ENCODE measurements at regions not wholly inside any gene's neighbourhood (a gene's known extent, or its start where the extent isn't known, plus 50 kb on each side); places are given as distances from the start of the nearest gene placed in this dataset.

- no peak for TF ChIP-seq FOXJ3 (CRISPR knock-in tag; IDR thresholded peaks at IDR 0.05; ENCODE audit: borderline replicate concordance)
- no peak for TF ChIP-seq KAT7 (CRISPR knock-in tag; IDR thresholded peaks at IDR 0.05; ENCODE audit: borderline replicate concordance)
- no peak overlapping the region for H3K4me3 Mint-ChIP-seq
- H3K27me3 Mint-ChIP-seq (ENCODE audit: low read depth): no peaks in the 10 kb centered on the region
- H3K4me1 Mint-ChIP-seq: no peaks in the 10 kb centered on the region
- POLR2A ChIA-PET: interaction anchor here (0.7 kb wide), 3 partner anchors 42 to 258 kb away, joined by 3 read pairs; no protein-coding TSS in a partner anchor
- no peak for DNase-seq (ENCODE audit: low spot score)
- CTCF ChIA-PET: interaction anchor here (0.7 to 1.8 kb wide), 11 partner anchors 50 to 285 kb away, joined by 3 to 18 read pairs (median 3); no protein-coding TSS in a partner anchor
- peaks cover 10% of the 10 kb centered on the region; the same call in 1 of the 2 replicates for H3K9me3 Mint-ChIP-seq
- H3K36me3 Mint-ChIP-seq: no peaks in the 10 kb centered on the region
- ATAC-seq: no peak
- H3K27ac Mint-ChIP-seq: no peak overlapping the region
Observed at GRCh38 chr3:147119989-147120388, 286.4 kb downstream of the ZIC4 start.

DNA sequence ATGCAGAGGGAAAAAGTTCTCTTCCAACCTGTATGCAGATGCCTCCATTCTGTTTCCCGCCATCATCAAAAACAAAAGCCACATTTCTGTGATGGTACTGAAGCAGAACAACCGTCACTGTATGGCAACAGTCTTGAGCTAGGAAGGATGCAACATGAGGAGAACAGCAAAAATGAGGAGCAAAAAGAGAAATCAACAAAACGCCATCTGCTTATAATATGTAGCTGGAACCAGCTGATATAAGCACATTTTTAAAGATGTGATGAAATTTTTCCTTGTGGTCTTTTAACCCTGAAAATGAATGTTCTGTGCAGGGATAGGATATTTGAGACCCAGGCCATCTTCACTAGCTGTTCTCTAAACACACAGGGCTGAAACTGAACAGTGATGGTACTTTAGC, 287.0 kb downstream of the ZIC4 start:
- CTCF ChIA-PET: interaction anchor here (1.8 kb wide), 1 partner anchor 238 kb away, joined by 4 read pairs; no protein-coding TSS in a partner anchor
- H3K27me3 Mint-ChIP-seq (ENCODE audit: low read depth): no peaks in the 10 kb centered on the region

More for the DNA sequence above, 287.0 kb downstream of the ZIC4 start:
- Mint-ChIP-seq H3K4me1 (no peaks in the 10 kb centered on the region), H3K4me3 (no peak overlapping the region), H3K27ac (no peak overlapping the region), H3K9me3 (peaks cover 10% of the 10 kb centered on the region; the same call in 1 of the 2 replicates), H3K36me3 (no peaks in the 10 kb centered on the region)
- DNase-seq (ENCODE audit: low spot score): no peak
- no peak for ATAC-seq
- POLR2A ChIA-PET: no interaction called here
- TF ChIP-seq ZNF532 (CRISPR knock-in tag; IDR thresholded peaks at IDR 0.05; ENCODE audit: borderline replicate concordance) (no peak), CREB1 (CRISPR knock-in tag; IDR thresholded peaks at IDR 0.05) (no peak), EMX1 (CRISPR knock-in tag; IDR thresholded peaks at IDR 0.05) (no peak), ATF1 (CRISPR knock-in tag; IDR thresholded peaks at IDR 0.05) (no peak), ZNF425 (CRISPR knock-in tag; conservative IDR thresholded peaks at IDR 0.05) (no peak), ZNF232 (CRISPR knock-in tag; IDR thresholded peaks at IDR 0.05) (no peak), ZNF263 (CRISPR knock-in tag; IDR thresholded peaks at IDR 0.05; ENCODE audit: low read depth) (no peak), ZSCAN18 (CRISPR knock-in tag; IDR thresholded peaks at IDR 0.05) (no peak), ZNF138 (CRISPR knock-in tag; conservative IDR thresholded peaks at IDR 0.05) (no peak), ZNF219 (CRISPR knock-in tag; IDR thresholded peaks at IDR 0.05; ENCODE audit: borderline replicate concordance) (no peak), ETV6 (CRISPR knock-in tag; IDR thresholded peaks at IDR 0.05) (no peak), FOXP1 (CRISPR knock-in tag; IDR thresholded peaks at IDR 0.05; ENCODE audit: borderline replicate concordance) (no peak), MXD4 (CRISPR knock-in tag; IDR thresholded peaks at IDR 0.05; ENCODE audit: borderline replicate concordance) (no peak), SOX15 (CRISPR knock-in tag; IDR thresholded peaks at IDR 0.05) (no peak), NFATC4 (CRISPR knock-in tag; IDR thresholded peaks at IDR 0.05) (no peak), ZNF121 (CRISPR knock-in tag; IDR thresholded peaks at IDR 0.05) (no peak)
- TF ChIP-seq, protein P1, sequence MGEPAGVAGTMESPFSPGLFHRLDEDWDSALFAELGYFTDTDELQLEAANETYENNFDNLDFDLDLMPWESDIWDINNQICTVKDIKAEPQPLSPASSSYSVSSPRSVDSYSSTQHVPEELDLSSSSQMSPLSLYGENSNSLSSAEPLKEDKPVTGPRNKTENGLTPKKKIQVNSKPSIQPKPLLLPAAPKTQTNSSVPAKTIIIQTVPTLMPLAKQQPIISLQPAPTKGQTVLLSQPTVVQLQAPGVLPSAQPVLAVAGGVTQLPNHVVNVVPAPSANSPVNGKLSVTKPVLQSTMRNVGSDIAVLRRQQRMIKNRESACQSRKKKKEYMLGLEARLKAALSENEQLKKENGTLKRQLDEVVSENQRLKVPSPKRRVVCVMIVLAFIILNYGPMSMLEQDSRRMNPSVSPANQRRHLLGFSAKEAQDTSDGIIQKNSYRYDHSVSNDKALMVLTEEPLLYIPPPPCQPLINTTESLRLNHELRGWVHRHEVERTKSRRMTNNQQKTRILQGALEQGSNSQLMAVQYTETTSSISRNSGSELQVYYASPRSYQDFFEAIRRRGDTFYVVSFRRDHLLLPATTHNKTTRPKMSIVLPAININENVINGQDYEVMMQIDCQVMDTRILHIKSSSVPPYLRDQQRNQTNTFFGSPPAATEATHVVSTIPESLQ (CRISPR knock-in tag; IDR thresholded peaks at IDR 0.05): no peak
- TF ChIP-seq, protein P2, sequence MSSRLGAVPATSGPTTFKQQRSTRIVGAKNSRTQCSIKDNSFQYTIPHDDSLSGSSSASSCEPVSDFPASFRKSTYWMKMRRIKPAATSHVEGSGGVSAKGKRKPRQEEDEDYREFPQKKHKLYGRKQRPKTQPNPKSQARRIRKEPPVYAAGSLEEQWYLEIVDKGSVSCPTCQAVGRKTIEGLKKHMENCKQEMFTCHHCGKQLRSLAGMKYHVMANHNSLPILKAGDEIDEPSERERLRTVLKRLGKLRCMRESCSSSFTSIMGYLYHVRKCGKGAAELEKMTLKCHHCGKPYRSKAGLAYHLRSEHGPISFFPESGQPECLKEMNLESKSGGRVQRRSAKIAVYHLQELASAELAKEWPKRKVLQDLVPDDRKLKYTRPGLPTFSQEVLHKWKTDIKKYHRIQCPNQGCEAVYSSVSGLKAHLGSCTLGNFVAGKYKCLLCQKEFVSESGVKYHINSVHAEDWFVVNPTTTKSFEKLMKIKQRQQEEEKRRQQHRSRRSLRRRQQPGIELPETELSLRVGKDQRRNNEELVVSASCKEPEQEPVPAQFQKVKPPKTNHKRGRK (CRISPR knock-in tag; IDR thresholded peaks at IDR 0.05; ENCODE audit: borderline replicate concordance): no peak
- TF ChIP-seq, protein P3, sequence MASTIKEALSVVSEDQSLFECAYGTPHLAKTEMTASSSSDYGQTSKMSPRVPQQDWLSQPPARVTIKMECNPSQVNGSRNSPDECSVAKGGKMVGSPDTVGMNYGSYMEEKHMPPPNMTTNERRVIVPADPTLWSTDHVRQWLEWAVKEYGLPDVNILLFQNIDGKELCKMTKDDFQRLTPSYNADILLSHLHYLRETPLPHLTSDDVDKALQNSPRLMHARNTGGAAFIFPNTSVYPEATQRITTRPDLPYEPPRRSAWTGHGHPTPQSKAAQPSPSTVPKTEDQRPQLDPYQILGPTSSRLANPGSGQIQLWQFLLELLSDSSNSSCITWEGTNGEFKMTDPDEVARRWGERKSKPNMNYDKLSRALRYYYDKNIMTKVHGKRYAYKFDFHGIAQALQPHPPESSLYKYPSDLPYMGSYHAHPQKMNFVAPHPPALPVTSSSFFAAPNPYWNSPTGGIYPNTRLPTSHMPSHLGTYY (CRISPR knock-in tag; IDR thresholded peaks at IDR 0.05): no peak

All from WTC11 (cell line).